ENCODE measurements at regions not wholly inside any gene's neighbourhood (a gene's known extent, or its start where the extent isn't known, plus 50 kb on each side); places are given as distances from the start of the nearest gene placed in this dataset.

GRCh38 chr2:228268756-228269155 is 87.3 kb upstream of the SPHKAP start:
- TF ChIP-seq CTCF (conservative IDR thresholded peaks at IDR 0.05) (no peak), ZFX (IDR thresholded peaks at IDR 0.05) (no peak)

All from C4-2B (cell line).